Hepatocyte (in vitro differentiated cells): ENCODE measurements at regions not wholly inside any gene's neighbourhood (a gene's known extent, or its start where the extent isn't known, plus 50 kb on each side); places are given as distances from the start of the nearest gene placed in this dataset.

Experiments
- DNase-seq: peaks from one replicate; pipeline ENCODE4 v3.0.0-alpha.2; 2016; ENCODE audit warnings: low spot score
- H2AFZ ChIP-seq: fragments of 200-600 bp; sonication (generic); 2 replicates; pipeline ENCODE4 v1.6.0; 2016; ENCODE audit warnings: antibody characterized with exemption, mild to moderate bottlenecking
- H3K27ac ChIP-seq: fragments of 200-600 bp; sonication (generic); 2 replicates; pipeline ENCODE4 v1.5.1; 2016; ENCODE audit warnings: mild to moderate bottlenecking
- H3K27me3 ChIP-seq: fragments of 200-600 bp; sonication (generic); 2 replicates; pipeline ENCODE4 v1.6.1; 2016
- H3K36me3 ChIP-seq: fragments of 200-600 bp; sonication (generic); replicated peaks from 2 replicates; pipeline ENCODE4 v1.5.1; 2016; ENCODE audit warnings: low read depth; ENCODE audit not compliant: insufficient read depth
- H3K4me1 ChIP-seq: fragments of 200-600 bp; sonication (generic); 2 replicates; pipeline ENCODE4 v1.5.1; 2016; ENCODE audit warnings: mild to moderate bottlenecking, moderate library complexity; ENCODE audit not compliant: insufficient read depth
- H3K4me2 ChIP-seq: fragments of 200-600 bp; sonication (generic); 2 replicates; pipeline ENCODE4 v1.6.0; 2016
- H3K4me3 ChIP-seq: fragments of 200-600 bp; sonication (generic); 2 replicates; pipeline ENCODE4 v1.5.1; 2016; ENCODE audit warnings: mild to moderate bottlenecking
- H3K79me2 ChIP-seq: fragments of 200-600 bp; sonication (generic); 2 replicates; pipeline ENCODE4 v1.6.0; 2017; ENCODE audit warnings: mild to moderate bottlenecking
- H3K9me2 ChIP-seq: fragments of 200-600 bp; sonication (generic); replicated peaks from 2 replicates; pipeline ENCODE4 v1.6.0; 2017; ENCODE audit warnings: mild to moderate bottlenecking; ENCODE audit not compliant: insufficient read depth
- H3K9me3 ChIP-seq: fragments of 200-600 bp; sonication (generic); 2 replicates; pipeline ENCODE4 v1.5.1; 2016; ENCODE audit warnings: low read depth, mild to moderate bottlenecking
- H4K20me1 ChIP-seq: fragments of 200-600 bp; sonication (generic); 2 replicates; pipeline ENCODE4 v1.6.0; 2016; ENCODE audit warnings: mild to moderate bottlenecking; ENCODE audit not compliant: insufficient read depth, poor library complexity, severe bottlenecking
- EZH2 ChIP-seq: fragments of 200-600 bp; sonication (generic); IDR thresholded peaks from 2 replicates; pipeline ENCODE4 v1.6.1; 2016; ENCODE audit warnings: antibody characterized with exemption, mild to moderate bottlenecking, borderline replicate concordance
- EZH2phosphoT487 ChIP-seq: fragments of 200-600 bp; sonication (generic); IDR thresholded peaks from one replicate; pipeline ENCODE4 v1.6.1; 2018; ENCODE audit warnings: antibody characterized with exemption, mild to moderate bottlenecking, low read depth, moderate library complexity; ENCODE audit not compliant: unreplicated experiment, severe bottlenecking
- WGBS: methylation state at CpG from one replicate; pipeline ENCODE4 v1.1.6; 2016; ENCODE audit warnings: low lambda C conversion rate; ENCODE audit errors: missing lambda C conversion rate; 5-methylcytosine and 5-hydroxymethylcytosine counted together
- TF ChIP-seq, protein P1 (sequence below): fragments of 200-600 bp; sonication (generic); IDR thresholded peaks from 2 replicates; pipeline ENCODE4 v1.5.1; 2016; ENCODE audit warnings: antibody characterized with exemption, mild to moderate bottlenecking; ENCODE audit not compliant: poor library complexity

- H3K27me3 ChIP-seq = no peaks in the 10 kb centered on the region
- no peak overlapping the region for H3K4me2 ChIP-seq
- peaks cover 3% of the 10 kb centered on the region for H3K4me1 ChIP-seq
- H3K79me2 ChIP-seq = no peaks in the 10 kb centered on the region
- 27% methylated on average over 3 of the region's 3 CpGs for WGBS
- DNase-seq = peak; percentile 47
- H3K36me3 ChIP-seq = no peaks in the 10 kb centered on the region
- no peaks in the 10 kb centered on the region for H4K20me1 ChIP-seq
- H3K4me3 ChIP-seq = no peak overlapping the region
- H2AFZ ChIP-seq = no peak overlapping the region
- TF ChIP-seq, protein P1, sequence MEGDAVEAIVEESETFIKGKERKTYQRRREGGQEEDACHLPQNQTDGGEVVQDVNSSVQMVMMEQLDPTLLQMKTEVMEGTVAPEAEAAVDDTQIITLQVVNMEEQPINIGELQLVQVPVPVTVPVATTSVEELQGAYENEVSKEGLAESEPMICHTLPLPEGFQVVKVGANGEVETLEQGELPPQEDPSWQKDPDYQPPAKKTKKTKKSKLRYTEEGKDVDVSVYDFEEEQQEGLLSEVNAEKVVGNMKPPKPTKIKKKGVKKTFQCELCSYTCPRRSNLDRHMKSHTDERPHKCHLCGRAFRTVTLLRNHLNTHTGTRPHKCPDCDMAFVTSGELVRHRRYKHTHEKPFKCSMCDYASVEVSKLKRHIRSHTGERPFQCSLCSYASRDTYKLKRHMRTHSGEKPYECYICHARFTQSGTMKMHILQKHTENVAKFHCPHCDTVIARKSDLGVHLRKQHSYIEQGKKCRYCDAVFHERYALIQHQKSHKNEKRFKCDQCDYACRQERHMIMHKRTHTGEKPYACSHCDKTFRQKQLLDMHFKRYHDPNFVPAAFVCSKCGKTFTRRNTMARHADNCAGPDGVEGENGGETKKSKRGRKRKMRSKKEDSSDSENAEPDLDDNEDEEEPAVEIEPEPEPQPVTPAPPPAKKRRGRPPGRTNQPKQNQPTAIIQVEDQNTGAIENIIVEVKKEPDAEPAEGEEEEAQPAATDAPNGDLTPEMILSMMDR = peak; percentile 44
- TF ChIP-seq EZH2 = no peak
- TF ChIP-seq EZH2phosphoT487 = no peak
- H3K9me3 ChIP-seq = no peaks in the 10 kb centered on the region
- H3K9me2 ChIP-seq = no peaks in the 10 kb centered on the region
- no peak overlapping the region for H3K27ac ChIP-seq
Measured at GRCh38 chr10:78165617-78166016, 132.0 kb downstream of the RPS24 start.

GRCh38 chr10:78166261-78166660, 132.6 kb downstream of the RPS24 start:
- Histone ChIP-seq H3K4me1 (peaks cover 3% of the 10 kb centered on the region), H3K4me3 (no peak overlapping the region), H2AFZ (no peak overlapping the region), H3K4me2 (no peak overlapping the region), H3K9me2 (no peaks in the 10 kb centered on the region), H4K20me1 (no peaks in the 10 kb centered on the region), H3K79me2 (no peaks in the 10 kb centered on the region), H3K27me3 (no peaks in the 10 kb centered on the region), H3K27ac (no peak overlapping the region), H3K36me3 (no peaks in the 10 kb centered on the region), H3K9me3 (no peaks in the 10 kb centered on the region)
- TF ChIP-seq EZH2phosphoT487 = no peak
- TF ChIP-seq EZH2 = no peak
- TF ChIP-seq, protein P1 = no peak
- WGBS = 94% methylated on average over 3 of the region's 3 CpGs
- no peak for DNase-seq

GRCh38 chr10:78169214-78169613, 135.6 kb downstream of the RPS24 start:
- H4K20me1 ChIP-seq = no peaks in the 10 kb centered on the region
- no peaks in the 10 kb centered on the region for H3K36me3 ChIP-seq
- no peak overlapping the region for H3K4me3 ChIP-seq
- no peak for DNase-seq
- no peak overlapping the region for H2AFZ ChIP-seq
- peaks cover 3% of the 10 kb centered on the region for H3K4me1 ChIP-seq
- no peak overlapping the region for H3K27ac ChIP-seq
- H3K79me2 ChIP-seq = no peaks in the 10 kb centered on the region
- H3K4me2 ChIP-seq = no peak overlapping the region
- TF ChIP-seq, protein P1 = no peak
- no peak for TF ChIP-seq EZH2
- no peak for TF ChIP-seq EZH2phosphoT487
- no peaks in the 10 kb centered on the region for H3K9me2 ChIP-seq
- H3K9me3 ChIP-seq = no peaks in the 10 kb centered on the region
- no peaks in the 10 kb centered on the region for H3K27me3 ChIP-seq
- WGBS = 89% methylated on average over 4 of the region's 4 CpGs

- H3K36me3 ChIP-seq = no peaks in the 10 kb centered on the region
- no peaks in the 10 kb centered on the region for H3K9me3 ChIP-seq
- H3K79me2 ChIP-seq = no peaks in the 10 kb centered on the region
- H3K4me1 ChIP-seq = no peaks in the 10 kb centered on the region
- H2AFZ ChIP-seq = no peak overlapping the region
- 77% methylated on average over 3 of the region's 3 CpGs for whole genome bisulfite sequencing
- no peak for DNase-seq
- no peak overlapping the region for H3K27ac ChIP-seq
- H4K20me1 ChIP-seq = no peaks in the 10 kb centered on the region
- H3K9me2 ChIP-seq = no peaks in the 10 kb centered on the region
- TF ChIP-seq EZH2 = no peak
- H3K4me2 ChIP-seq = no peak overlapping the region
- H3K4me3 ChIP-seq = no peak overlapping the region
- no peaks in the 10 kb centered on the region for H3K27me3 ChIP-seq
Measured at GRCh38 chr10:78170026-78170475, 136.4 kb downstream of the RPS24 start.
